ENCODE measurements at regions not wholly inside any gene's neighbourhood (a gene's known extent, or its start where the extent isn't known, plus 50 kb on each side); places are given as distances from the start of the nearest gene placed in this dataset.

DNA sequence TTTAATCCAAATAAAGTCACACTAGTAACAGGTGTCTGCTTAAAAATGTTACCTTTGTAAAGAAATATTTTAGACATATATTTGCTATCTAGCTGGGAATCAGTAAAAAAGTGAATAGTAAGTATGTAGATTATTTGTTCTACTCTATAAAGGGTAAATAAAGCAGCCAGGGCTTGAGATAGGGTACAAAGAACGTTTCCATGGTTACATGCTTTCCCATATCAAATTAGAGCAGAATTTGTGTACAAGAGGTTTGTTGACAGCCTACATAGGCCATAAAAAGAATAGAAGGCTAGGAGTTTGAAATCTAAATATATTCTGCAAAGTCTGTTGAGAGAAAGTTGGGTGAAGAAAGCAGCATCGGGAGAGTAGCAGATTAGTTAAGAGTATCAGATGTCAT, 160.9 kb upstream of the POU5F2 start:
- no peaks in the 10 kb centered on the region for H3K27me3 ChIP-seq (replicated peaks in 1 of 2; ENCODE audit: control insufficient read depth in 2 of 2, insufficient read depth in 2 of 2, low read length in 1 of 2)
- FAIRE-seq (no peak), ATAC-seq (no peak), DNase-seq (ENCODE audit: low read depth, low spot score) (no peak)
- in situ Hi-C loops (cut with MboI) (no loop called here), intact Hi-C loops (cut with micrococcal nuclease; ENCODE audit: unreplicated experiment) (no loop called here)
- ChIA-PET RAD21 (ENCODE audit: unreplicated experiment) (no interaction called here), POLR2A (no interaction called here), CTCF (interaction anchor here (1.0 to 1.2 kb wide), 2 partner anchors 8 to 54 kb away, joined by 4 read pairs; no protein-coding TSS in a partner anchor), SMC1A (ENCODE audit: uncharacterized antibody, unreplicated experiment) (no interaction called here)
- H3K9me3 ChIP-seq (replicated peaks; ENCODE audit: control insufficient read depth, insufficient read depth, low read length) = no peaks in the 10 kb centered on the region
- H2AFZ ChIP-seq (ENCODE audit: control insufficient read depth, low read depth, low read length) = no peak overlapping the region
- H3K27ac ChIP-seq (ENCODE audit: control insufficient read depth, insufficient read depth) = no peak overlapping the region
- TF ChIP-seq RELA (IDR thresholded peaks at IDR 0.05; ENCODE audit: borderline replicate concordance, partially characterized antibody) (no peak), SRF (IDR thresholded peaks at IDR 0.05; ENCODE audit: low read depth in 2 of 2, low read length in 2 of 2) (no peak), ZNF24 (IDR thresholded peaks at IDR 0.05) (no peak), POLR2AphosphoS5 (IDR thresholded peaks at IDR 0.05; ENCODE audit: low read length) (no peak), BCL11A (IDR thresholded peaks at IDR 0.05; ENCODE audit: low read depth, low read length) (no peak), PML (IDR thresholded peaks at IDR 0.05; ENCODE audit: low read length) (no peak), CHD1 (IDR thresholded peaks at IDR 0.05; ENCODE audit: low read depth, low read length) (no peak), MYB (IDR thresholded peaks at IDR 0.05; ENCODE audit: borderline replicate concordance, low read depth, low read length) (no peak), ZSCAN29 (IDR thresholded peaks at IDR 0.05) (no peak), HDGF (IDR thresholded peaks at IDR 0.05) (no peak), LARP7 (IDR thresholded peaks at IDR 0.05) (no peak), SUZ12 (IDR thresholded peaks at IDR 0.05; ENCODE audit: unreplicated experiment) (no peak), SMAD5 (IDR thresholded peaks at IDR 0.05; ENCODE audit: low read depth) (no peak), RUNX3 (IDR thresholded peaks at IDR 0.05; ENCODE audit: low read length) (no peak)
- TF ChIP-seq, protein P1, sequence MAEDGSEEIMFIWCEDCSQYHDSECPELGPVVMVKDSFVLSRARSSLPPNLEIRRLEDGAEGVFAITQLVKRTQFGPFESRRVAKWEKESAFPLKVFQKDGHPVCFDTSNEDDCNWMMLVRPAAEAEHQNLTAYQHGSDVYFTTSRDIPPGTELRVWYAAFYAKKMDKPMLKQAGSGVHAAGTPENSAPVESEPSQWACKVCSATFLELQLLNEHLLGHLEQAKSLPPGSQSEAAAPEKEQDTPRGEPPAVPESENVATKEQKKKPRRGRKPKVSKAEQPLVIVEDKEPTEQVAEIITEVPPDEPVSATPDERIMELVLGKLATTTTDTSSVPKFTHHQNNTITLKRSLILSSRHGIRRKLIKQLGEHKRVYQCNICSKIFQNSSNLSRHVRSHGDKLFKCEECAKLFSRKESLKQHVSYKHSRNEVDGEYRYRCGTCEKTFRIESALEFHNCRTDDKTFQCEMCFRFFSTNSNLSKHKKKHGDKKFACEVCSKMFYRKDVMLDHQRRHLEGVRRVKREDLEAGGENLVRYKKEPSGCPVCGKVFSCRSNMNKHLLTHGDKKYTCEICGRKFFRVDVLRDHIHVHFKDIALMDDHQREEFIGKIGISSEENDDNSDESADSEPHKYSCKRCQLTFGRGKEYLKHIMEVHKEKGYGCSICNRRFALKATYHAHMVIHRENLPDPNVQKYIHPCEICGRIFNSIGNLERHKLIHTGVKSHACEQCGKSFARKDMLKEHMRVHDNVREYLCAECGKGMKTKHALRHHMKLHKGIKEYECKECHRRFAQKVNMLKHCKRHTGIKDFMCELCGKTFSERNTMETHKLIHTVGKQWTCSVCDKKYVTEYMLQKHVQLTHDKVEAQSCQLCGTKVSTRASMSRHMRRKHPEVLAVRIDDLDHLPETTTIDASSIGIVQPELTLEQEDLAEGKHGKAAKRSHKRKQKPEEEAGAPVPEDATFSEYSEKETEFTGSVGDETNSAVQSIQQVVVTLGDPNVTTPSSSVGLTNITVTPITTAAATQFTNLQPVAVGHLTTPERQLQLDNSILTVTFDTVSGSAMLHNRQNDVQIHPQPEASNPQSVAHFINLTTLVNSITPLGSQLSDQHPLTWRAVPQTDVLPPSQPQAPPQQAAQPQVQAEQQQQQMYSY (CRISPR knock-in tag; IDR thresholded peaks at IDR 0.05) = no peak
- TF ChIP-seq, protein P2, sequence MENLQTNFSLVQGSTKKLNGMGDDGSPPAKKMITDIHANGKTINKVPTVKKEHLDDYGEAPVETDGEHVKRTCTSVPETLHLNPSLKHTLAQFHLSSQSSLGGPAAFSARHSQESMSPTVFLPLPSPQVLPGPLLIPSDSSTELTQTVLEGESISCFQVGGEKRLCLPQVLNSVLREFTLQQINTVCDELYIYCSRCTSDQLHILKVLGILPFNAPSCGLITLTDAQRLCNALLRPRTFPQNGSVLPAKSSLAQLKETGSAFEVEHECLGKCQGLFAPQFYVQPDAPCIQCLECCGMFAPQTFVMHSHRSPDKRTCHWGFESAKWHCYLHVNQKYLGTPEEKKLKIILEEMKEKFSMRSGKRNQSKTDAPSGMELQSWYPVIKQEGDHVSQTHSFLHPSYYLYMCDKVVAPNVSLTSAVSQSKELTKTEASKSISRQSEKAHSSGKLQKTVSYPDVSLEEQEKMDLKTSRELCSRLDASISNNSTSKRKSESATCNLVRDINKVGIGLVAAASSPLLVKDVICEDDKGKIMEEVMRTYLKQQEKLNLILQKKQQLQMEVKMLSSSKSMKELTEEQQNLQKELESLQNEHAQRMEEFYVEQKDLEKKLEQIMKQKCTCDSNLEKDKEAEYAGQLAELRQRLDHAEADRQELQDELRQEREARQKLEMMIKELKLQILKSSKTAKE (IDR thresholded peaks at IDR 0.05; ENCODE audit: low read depth, poor library complexity, severe bottlenecking) = no peak
- WGBS (ENCODE audit: insufficient coverage, insufficient replicate concordance, low lambda C conversion rate, missing lambda C conversion rate) = 65% methylated on average over 2 of the region's 2 CpGs
- no peaks in the 10 kb centered on the region for H3K79me2 ChIP-seq (ENCODE audit: control insufficient read depth, insufficient read depth, low read length)
- no peak overlapping the region for H3K4me2 ChIP-seq (ENCODE audit: control insufficient read depth, insufficient read depth)
- H4K20me1 ChIP-seq (ENCODE audit: control insufficient read depth, insufficient read depth) = no peaks in the 10 kb centered on the region
- no peak overlapping the region for H3K9ac ChIP-seq (ENCODE audit: control insufficient read depth, insufficient read depth, low read length)
- H3K4me1 ChIP-seq (ENCODE audit: control insufficient read depth, insufficient read depth, low read length) = no peaks in the 10 kb centered on the region
- no peaks in the 10 kb centered on the region for H3K36me3 ChIP-seq (ENCODE audit: control insufficient read depth in 2 of 2, insufficient read depth in 2 of 2, low read length in 1 of 2)
- BruUV-seq (replicated peaks) = no TSS peak
- H3K4me3 ChIP-seq = no peak overlapping the region

Data from GM12878 (cell line).